Naive thymus-derived CD8-positive, alpha-beta T cell (primary cell): ENCODE measurements at regions not wholly inside any gene's neighbourhood (a gene's known extent, or its start where the extent isn't known, plus 50 kb on each side); places are given as distances from the start of the nearest gene placed in this dataset.

ENCODE experiments used
- ATAC-seq, 2 donors: fragments of 150-1000 bp; cut with Tn5 transposase in 1 of 2; sonication (Bioruptor Pico), chemical (Tn5 transposase) in 1 of 2; 1 replicate in 1 of 2; 2 replicates in 1 of 2; pipeline ENCODE4 v1.10.0; 2021; ENCODE audit warnings: mild to moderate bottlenecking in 2 of 2, moderate library complexity in 2 of 2
- POLR2A ChIA-PET: fragments of 350-600 bp; sonication (Branson Sonifier 250); formaldehyde crosslinking; loops from one replicate; lab custom pipeline; 2021; ENCODE audit warnings: antibody characterized with exemption; lab: Charles Lee
- DNase-seq, 10 donors: peaks; one replicate each; pipeline versions ENCODE4 v3.0.0 to v3.0.0-alpha.2; 2020 to 2022
- H3K27ac Mint-ChIP-seq, 10 donors: one replicate each; pipeline ENCODE4 v1.8.0; 2020 to 2022; ENCODE audit warnings: mild to moderate bottlenecking in 10 of 10, mixed read lengths in 10 of 10, moderate library complexity in 4 of 10, inconsistent platforms in 1 of 10
- H3K27me3 Mint-ChIP-seq, 5 donors: one replicate each; pipeline ENCODE4 v1.8.0; 2021 to 2022; ENCODE audit warnings: mixed read lengths in 5 of 5
- H3K36me3 Mint-ChIP-seq, 3 donors: one replicate each; pipeline ENCODE4 v1.8.0; 2020 to 2022; ENCODE audit warnings: mixed read lengths in 3 of 3, mild to moderate bottlenecking in 2 of 3, inconsistent platforms in 1 of 3
- H3K4me1 Mint-ChIP-seq, 4 donors: one replicate each; pipeline ENCODE4 v1.8.0; 2021 to 2022; ENCODE audit warnings: mixed read lengths in 4 of 4
- H3K4me3 Mint-ChIP-seq, 10 donors: one replicate each; pipeline ENCODE4 v1.8.0; 2020 to 2022; ENCODE audit warnings: mild to moderate bottlenecking in 10 of 10, mixed read lengths in 10 of 10, moderate library complexity in 6 of 10, inconsistent platforms in 1 of 10
- H3K9me3 Mint-ChIP-seq, 9 donors: one replicate each; pipeline ENCODE4 v1.8.0; 2020 to 2022; ENCODE audit warnings: mixed read lengths in 9 of 9, mild to moderate bottlenecking in 3 of 9, inconsistent platforms in 1 of 9, moderate library complexity in 1 of 9

DNA sequence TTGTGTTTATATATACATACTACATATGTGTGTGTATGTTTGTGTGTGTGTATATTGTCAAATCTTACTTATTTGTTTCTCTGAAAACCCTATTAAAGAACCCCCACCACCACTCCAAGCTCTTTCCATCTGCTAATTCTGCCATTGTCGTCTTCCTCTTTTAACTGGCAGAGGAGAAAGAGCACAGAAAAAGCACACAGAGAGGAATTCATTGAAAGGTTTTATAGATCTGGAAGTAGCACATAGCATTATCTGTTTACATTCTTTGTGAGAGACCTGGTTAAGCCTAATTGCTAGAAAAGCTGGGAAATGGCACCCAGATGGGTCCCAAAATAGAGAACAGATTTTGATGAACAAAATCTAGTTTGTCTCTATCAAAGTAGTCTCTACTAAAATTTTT, 800.0 kb upstream of the PIK3C3 start:
- DNase-seq: no peak
- POLR2A ChIA-PET: no interaction called here
- H3K27me3 Mint-ChIP-seq: no peaks in the 10 kb centered on the region
- no peaks in the 10 kb centered on the region for H3K4me1 Mint-ChIP-seq
- H3K4me3 Mint-ChIP-seq: no peak overlapping the region
- peaks cover 0 to 26% (median 5%) of the 10 kb centered on the region in 9 donors for H3K9me3 Mint-ChIP-seq
- H3K36me3 Mint-ChIP-seq: no peaks in the 10 kb centered on the region
- no peak for ATAC-seq
- no peak overlapping the region for H3K27ac Mint-ChIP-seq

DNA sequence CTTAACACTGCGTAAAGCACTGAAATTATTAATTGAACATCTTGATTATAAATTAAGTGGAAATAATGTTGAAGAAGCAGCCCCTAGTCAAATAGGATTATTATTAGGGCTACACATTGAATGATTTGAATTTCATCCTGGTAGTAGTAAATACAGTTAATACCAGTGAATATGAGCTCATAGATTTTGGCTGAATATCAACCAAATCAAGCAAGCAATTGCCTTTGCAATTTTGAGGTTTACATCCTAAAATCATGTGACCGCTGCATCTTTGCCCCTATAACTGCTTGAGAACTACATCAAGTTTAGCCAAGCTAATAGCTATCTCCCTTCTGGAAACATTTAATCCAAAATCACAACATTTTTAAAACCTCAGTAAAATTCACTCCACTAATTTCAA, 801.2 kb upstream of the PIK3C3 start:
- DNase-seq (no peak), ATAC-seq (no peak)
- no peaks in the 10 kb centered on the region for H3K27me3 Mint-ChIP-seq
- no peaks in the 10 kb centered on the region for H3K36me3 Mint-ChIP-seq
- H3K4me1 Mint-ChIP-seq: no peaks in the 10 kb centered on the region
- H3K27ac Mint-ChIP-seq: no peak overlapping the region
- no peak overlapping the region for H3K4me3 Mint-ChIP-seq
- H3K9me3 Mint-ChIP-seq: peaks cover 0 to 26% (median 5%) of the 10 kb centered on the region in 9 donors
- POLR2A ChIA-PET: no interaction called here

DNA sequence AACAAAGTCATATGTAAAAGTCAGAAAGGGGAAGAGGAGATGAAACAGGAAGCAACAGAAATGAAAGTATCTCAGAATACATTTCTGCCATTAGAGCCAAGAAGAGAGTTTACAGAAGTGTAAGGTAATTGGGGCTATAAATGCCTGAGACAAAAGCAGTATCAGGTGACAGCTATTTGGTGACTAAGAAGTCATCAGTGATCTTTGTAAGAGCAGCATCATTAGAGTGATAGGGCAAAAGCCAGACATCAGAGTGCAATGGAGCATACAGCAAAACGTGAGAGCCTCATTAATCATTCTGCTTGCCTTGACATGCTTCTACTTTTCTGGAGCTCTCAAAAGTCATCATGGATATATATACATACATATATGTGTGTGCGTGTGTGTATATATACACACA, 804.7 kb upstream of the PIK3C3 start:
- POLR2A ChIA-PET: no interaction called here
- Mint-ChIP-seq H3K4me3 (no peak overlapping the region), H3K36me3 (no peaks in the 10 kb centered on the region), H3K27me3 (no peaks in the 10 kb centered on the region), H3K9me3 (peaks cover 0 to 20% (median 6%) of the 10 kb centered on the region in 9 donors), H3K27ac (no peak overlapping the region), H3K4me1 (no peaks in the 10 kb centered on the region)
- ATAC-seq (no peak), DNase-seq (no peak)

DNA sequence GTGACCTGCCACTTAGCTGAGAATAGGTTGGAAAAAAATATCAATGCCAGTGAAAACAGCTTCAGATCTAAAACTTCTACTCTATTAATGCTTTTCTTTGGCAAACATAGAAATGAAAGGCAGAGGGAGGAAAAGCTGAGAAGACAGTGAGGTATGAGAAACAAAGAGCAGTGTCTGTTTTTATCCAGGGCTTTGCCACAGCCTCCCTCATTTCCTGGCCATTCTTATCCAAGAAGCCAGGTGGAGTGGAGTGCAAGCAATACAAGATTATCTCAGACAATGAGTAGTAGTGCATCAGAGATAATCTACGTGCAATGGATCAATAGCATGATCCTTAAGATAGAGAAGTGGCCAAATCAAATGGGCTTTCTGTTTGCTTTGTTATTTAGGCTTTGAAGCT, 808.7 kb upstream of the PIK3C3 start:
- Mint-ChIP-seq H3K9me3 (peaks cover 0 to 34% (median 6%) of the 10 kb centered on the region in 9 donors), H3K4me1 (no peaks in the 10 kb centered on the region), H3K27me3 (no peaks in the 10 kb centered on the region), H3K4me3 (no peak overlapping the region), H3K36me3 (no peaks in the 10 kb centered on the region), H3K27ac (no peak overlapping the region)
- POLR2A ChIA-PET: no interaction called here
- no peak for DNase-seq
- no peak for ATAC-seq

DNA sequence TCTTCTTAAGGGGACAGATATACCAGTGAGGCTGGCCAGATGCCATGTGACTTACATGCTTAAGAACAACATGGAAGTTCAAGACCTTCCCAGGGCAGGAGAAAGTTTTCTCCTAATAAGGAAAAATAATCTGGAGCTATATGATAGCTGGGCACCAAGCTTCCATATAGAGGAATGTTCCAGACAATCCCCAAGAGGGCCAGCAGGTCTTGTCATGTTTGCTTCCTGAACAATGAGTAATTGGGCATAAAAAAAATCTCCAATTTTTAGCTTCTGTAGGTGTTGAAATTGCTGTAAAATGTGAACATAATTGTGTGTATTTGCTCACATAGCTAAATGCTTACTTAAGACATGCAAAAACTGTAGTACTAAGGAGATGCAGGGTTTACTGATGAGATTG, 809.5 kb upstream of the PIK3C3 start:
- POLR2A ChIA-PET: no interaction called here
- Mint-ChIP-seq H3K27ac (no peak overlapping the region), H3K4me1 (no peaks in the 10 kb centered on the region), H3K27me3 (no peaks in the 10 kb centered on the region), H3K4me3 (no peak overlapping the region), H3K9me3 (peaks cover 0 to 31% (median 6%) of the 10 kb centered on the region in 9 donors), H3K36me3 (no peaks in the 10 kb centered on the region)
- DNase-seq (no peak), ATAC-seq (no peak)

DNA sequence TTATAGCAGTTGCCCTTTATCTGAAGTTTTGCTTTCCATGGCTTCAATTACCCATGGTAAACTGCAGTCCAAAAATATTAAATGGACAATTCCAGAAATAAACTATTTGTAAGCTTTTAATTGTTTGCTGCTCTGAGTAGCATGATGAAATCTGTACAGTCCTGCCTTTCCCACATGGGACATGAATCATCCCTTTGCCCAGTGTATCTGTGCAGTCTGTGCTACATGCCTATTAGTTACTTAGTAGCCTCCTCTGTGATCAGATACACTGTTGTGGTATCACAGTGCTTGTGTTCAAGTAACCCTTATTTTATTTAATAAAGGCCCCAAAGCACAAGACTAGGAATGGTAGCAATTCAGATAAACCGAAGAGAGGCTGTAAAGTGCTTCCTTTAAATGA, 810.6 kb upstream of the PIK3C3 start:
- no peaks in the 10 kb centered on the region for H3K36me3 Mint-ChIP-seq
- no peak overlapping the region for H3K4me3 Mint-ChIP-seq
- DNase-seq: no peak
- no peak for ATAC-seq
- H3K4me1 Mint-ChIP-seq: no peaks in the 10 kb centered on the region
- H3K27ac Mint-ChIP-seq: no peak overlapping the region
- no peaks in the 10 kb centered on the region for H3K27me3 Mint-ChIP-seq
- peaks cover 0 to 25% (median 6%) of the 10 kb centered on the region in 9 donors for H3K9me3 Mint-ChIP-seq
- POLR2A ChIA-PET: no interaction called here

DNA sequence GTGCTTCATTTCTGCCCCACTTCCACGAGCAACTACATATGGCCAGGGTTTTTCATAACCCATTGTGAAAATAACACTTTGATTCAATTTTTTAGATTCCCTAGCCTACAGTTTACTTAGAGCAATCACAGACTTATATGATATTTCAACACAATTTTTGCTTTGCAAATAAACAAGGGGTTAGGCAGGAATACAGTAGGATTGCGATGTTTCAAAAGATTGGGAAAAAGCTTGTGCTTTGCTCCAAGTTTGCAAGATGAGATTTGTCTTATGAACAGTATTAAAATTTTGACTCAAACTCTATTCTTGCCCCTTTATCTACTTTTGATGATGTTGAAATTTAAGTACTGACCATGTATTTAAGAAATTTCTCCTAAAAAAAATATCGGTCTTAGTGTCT, 814.5 kb upstream of the PIK3C3 start:
- Mint-ChIP-seq H3K4me1 (no peaks in the 10 kb centered on the region), H3K9me3 (peaks cover 0 to 32% (median 7%) of the 10 kb centered on the region in 9 donors), H3K27ac (no peak overlapping the region), H3K36me3 (no peaks in the 10 kb centered on the region), H3K27me3 (no peaks in the 10 kb centered on the region), H3K4me3 (no peak overlapping the region)
- POLR2A ChIA-PET: no interaction called here
- DNase-seq (no peak), ATAC-seq (no peak)

DNA sequence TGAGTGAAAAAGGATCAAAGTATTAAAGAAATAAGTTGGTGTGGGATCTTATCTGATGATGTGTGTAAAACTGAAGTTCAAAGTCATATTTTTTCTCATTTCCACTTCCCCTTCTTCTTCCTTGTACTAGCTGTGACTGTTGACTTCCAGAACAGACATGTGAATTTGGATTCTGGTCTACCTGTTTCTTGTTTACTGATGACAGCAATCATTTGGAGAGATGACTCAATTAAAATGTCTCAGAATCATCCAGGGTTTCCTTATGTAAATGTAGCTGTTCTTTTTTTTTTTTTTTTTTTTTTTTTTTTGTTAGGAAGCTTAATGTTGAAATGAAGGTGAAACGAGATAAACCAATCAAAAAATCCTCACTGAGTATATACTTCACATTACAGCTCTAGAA, 819.9 kb upstream of the PIK3C3 start:
- Mint-ChIP-seq H3K36me3 (no peaks in the 10 kb centered on the region), H3K4me3 (no peak overlapping the region), H3K27me3 (no peaks in the 10 kb centered on the region), H3K27ac (no peak overlapping the region), H3K9me3 (peaks cover 0 to 22% (median 5%) of the 10 kb centered on the region in 9 donors), H3K4me1 (no peaks in the 10 kb centered on the region)
- DNase-seq: no peak
- POLR2A ChIA-PET: no interaction called here
- no peak for ATAC-seq

DNA sequence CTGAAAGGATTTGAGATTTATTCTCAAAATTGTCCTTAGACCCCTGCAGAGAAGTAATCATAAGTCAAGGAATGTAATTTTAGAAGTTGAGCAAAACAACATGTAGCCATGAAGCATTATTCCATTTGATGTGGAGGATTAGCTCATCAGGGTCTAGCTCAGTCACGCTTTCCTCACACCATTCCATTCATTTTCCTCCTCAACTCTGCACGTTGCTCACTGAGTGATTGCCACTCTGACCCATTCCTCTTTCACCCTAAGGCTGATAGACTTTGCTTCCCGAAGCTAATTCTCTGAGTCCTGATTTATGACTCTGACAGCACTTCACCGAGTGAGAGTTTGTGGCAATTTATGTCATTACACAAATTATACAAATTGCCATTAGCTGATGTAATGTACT, 820.6 kb upstream of the PIK3C3 start:
- POLR2A ChIA-PET: no interaction called here
- Mint-ChIP-seq H3K27me3 (no peaks in the 10 kb centered on the region), H3K4me3 (no peak overlapping the region), H3K36me3 (no peaks in the 10 kb centered on the region), H3K27ac (no peak overlapping the region), H3K9me3 (peaks cover 0 to 22% (median 5%) of the 10 kb centered on the region in 9 donors), H3K4me1 (no peaks in the 10 kb centered on the region)
- ATAC-seq: no peak
- no peak for DNase-seq

DNA sequence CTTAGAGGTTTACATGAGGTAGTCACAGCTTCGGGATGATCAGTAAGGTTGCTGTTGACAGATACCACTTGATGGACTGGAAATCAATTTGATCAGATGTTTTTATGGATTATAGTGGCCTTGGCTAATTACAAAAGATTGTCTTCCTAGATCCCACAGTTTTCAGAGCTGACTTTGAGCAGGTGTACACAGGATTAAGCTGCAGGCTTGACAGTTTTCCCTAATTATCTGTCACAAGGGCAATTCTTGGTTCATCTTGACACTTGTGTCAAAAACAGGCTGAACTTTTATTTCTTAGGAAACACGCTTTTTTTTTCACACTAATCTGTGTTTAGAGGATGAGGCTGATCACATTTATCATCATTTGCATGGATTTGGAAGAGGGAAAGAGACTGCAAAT, 824.0 kb upstream of the PIK3C3 start:
- POLR2A ChIA-PET: no interaction called here
- H3K27me3 Mint-ChIP-seq: no peaks in the 10 kb centered on the region
- H3K36me3 Mint-ChIP-seq: no peaks in the 10 kb centered on the region
- DNase-seq: no peak
- no peaks in the 10 kb centered on the region for H3K4me1 Mint-ChIP-seq
- no peak overlapping the region for H3K27ac Mint-ChIP-seq
- H3K4me3 Mint-ChIP-seq: no peak overlapping the region
- ATAC-seq: no peak
- H3K9me3 Mint-ChIP-seq: peaks cover 0 to 19% (median 6%) of the 10 kb centered on the region in 9 donors

DNA sequence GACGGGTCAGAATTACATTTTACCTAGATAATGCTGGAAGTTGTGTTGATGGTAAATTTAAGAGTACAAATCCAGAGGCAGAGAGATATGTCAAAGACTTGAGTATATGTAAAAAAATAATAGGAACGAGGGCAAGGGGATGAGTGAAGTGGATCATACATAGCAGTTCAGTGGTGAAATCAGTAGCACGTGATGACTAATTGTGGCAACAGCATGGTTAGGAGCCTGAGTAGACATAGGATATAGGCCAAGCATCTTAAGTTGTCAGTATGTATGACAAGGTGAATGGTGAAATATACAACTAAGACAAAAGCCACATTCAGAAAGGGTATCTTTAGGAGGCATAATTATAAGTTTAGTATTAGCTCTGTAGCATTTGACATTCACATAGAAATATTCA, 826.5 kb upstream of the PIK3C3 start:
- no peaks in the 10 kb centered on the region for H3K4me1 Mint-ChIP-seq
- H3K27ac Mint-ChIP-seq: no peak overlapping the region
- H3K36me3 Mint-ChIP-seq: no peaks in the 10 kb centered on the region
- ATAC-seq (no peak), DNase-seq (no peak)
- peaks cover 0 to 12% (median 5%) of the 10 kb centered on the region in 9 donors for H3K9me3 Mint-ChIP-seq
- POLR2A ChIA-PET: no interaction called here
- no peak overlapping the region for H3K4me3 Mint-ChIP-seq
- no peaks in the 10 kb centered on the region for H3K27me3 Mint-ChIP-seq

DNA sequence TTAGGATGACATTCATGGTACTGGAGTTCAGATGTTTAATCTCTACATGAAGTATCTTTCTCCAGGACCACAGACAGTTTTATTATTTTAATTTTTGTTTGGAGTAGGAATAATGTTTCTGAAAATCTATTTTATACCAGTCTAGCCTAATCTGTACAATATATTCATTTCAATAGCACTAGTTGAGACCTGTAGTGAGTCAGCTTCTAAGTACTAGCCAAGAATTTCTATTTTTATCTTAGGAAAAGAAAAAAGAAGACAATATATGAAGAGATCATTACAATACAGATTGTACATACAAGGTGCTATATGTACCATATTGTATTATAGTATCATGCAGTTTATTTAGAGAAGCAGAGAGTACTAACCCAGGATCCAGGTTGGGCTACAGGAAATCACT, 826.9 kb upstream of the PIK3C3 start:
- no peak overlapping the region for H3K4me3 Mint-ChIP-seq
- POLR2A ChIA-PET: no interaction called here
- no peaks in the 10 kb centered on the region for H3K36me3 Mint-ChIP-seq
- H3K4me1 Mint-ChIP-seq: no peaks in the 10 kb centered on the region
- no peak for DNase-seq
- peaks cover 0 to 12% (median 5%) of the 10 kb centered on the region in 9 donors for H3K9me3 Mint-ChIP-seq
- no peak overlapping the region for H3K27ac Mint-ChIP-seq
- no peaks in the 10 kb centered on the region for H3K27me3 Mint-ChIP-seq
- no peak for ATAC-seq

DNA sequence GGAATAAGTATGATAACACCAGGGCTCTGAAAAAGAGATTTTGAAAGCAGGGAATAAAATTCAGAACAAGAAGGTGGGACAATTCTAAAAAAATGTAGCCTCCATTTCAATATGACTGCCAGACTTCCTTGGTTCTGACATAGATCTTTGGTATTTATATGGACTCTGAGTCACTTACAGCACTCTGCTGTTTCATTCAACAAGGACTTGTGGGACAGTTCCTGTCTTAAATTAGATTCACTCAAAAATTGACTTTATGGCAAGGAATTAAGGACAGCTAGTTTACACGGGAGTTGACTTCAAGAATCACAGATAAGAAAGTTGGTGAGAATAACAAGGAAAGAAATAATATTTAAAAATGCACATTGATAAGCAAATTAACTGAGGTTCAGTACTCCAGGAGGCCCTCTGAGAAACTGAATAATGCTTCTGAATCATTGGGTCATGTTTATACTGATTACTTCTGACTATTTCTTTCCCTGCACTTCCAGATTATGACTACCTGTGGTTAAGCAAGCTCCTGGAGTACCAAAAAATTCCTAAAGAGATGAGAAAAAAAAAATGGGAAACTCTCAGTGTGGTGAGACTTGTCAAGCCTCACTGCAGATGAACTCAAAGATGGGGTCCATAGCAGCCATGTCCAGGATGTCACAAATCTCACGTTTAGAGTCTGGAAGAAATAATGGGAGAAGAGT, 828.3 kb upstream of the PIK3C3 start:
- H3K27ac Mint-ChIP-seq: no peak overlapping the region
- DNase-seq (no peak), ATAC-seq (no peak)
- H3K9me3 Mint-ChIP-seq: peaks cover 0 to 13% (median 5%) of the 10 kb centered on the region in 9 donors
- H3K4me1 Mint-ChIP-seq: no peaks in the 10 kb centered on the region
- no peaks in the 10 kb centered on the region for H3K27me3 Mint-ChIP-seq
- H3K36me3 Mint-ChIP-seq: no peaks in the 10 kb centered on the region
- POLR2A ChIA-PET: no interaction called here
- no peak overlapping the region for H3K4me3 Mint-ChIP-seq

DNA sequence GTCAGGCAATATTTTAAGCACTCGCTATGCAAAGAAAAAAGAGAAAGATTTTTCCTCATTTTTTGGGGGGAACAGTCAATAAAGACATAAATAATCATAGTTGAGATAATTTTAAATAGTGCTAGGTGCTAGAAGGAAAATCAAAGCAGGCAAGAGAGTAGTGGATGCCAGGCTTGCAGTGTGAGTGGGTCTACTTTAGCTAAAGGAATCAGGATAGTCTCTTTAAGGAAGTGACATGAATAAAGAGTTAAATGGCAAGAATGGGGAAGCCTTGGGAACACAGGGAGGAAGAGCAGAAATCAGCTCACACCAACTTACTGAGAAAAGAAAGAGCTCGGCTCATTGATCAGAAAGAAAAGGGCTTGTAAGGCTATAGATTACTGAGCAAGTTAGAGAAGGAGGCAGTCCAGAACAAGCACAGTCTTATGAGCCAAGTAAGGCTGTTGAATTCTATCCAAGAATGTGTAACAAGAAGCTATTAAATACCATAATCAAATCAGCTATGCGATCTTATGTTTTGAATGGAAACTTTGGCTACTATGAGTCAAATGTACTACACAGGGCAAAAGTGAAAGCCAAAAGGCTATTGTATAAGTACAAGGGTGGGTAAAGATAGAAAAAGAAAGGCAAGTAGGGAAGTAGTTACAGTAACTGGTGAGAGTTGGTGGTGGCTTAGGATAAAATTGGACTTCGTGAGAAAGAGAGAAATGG, 833.8 kb upstream of the PIK3C3 start:
- no peak overlapping the region for H3K27ac Mint-ChIP-seq
- ATAC-seq (no peak), DNase-seq (no peak)
- H3K9me3 Mint-ChIP-seq: peaks cover 0 to 16% (median 6%) of the 10 kb centered on the region in 9 donors
- H3K27me3 Mint-ChIP-seq: no peaks in the 10 kb centered on the region
- H3K36me3 Mint-ChIP-seq: no peaks in the 10 kb centered on the region
- POLR2A ChIA-PET: no interaction called here
- H3K4me3 Mint-ChIP-seq: no peak overlapping the region
- no peaks in the 10 kb centered on the region for H3K4me1 Mint-ChIP-seq
